GM18519 (cell line): ENCODE measurements at regions not wholly inside any gene's neighbourhood (a gene's known extent, or its start where the extent isn't known, plus 50 kb on each side); places are given as distances from the start of the nearest gene placed in this dataset.
"Not testable (repeated sequence)": the region's sequence is repeated elsewhere in the genome, so short reads cannot be mapped to it uniquely, and the experiment has no call there.

Experiments
- ATAC-seq: cut with Tn5 transposase; IDR thresholded peaks from one replicate; pipeline ENCODE4 v1.9.1; 2021; ENCODE audit warnings: mild to moderate bottlenecking, moderate library complexity; ENCODE audit not compliant: unreplicated experiment, low FRiP score

GRCh38 chr5:164230341-164230740 lies 724.9 kb downstream of the MAT2B start:
- no peak for ATAC-seq

GRCh38 chr5:164233791-164234190 lies 728.4 kb downstream of the MAT2B start:
- no peak for ATAC-seq

GRCh38 chr5:164234321-164234720 lies 728.9 kb downstream of the MAT2B start:
- ATAC-seq, result no peak

GRCh38 chr5:164235300-164235891 lies 730.0 kb downstream of the MAT2B start:
- no peak for ATAC-seq

GRCh38 chr5:164237486-164237885 lies 732.1 kb downstream of the MAT2B start:
- ATAC-seq, result no peak

- not testable (repeated sequence) for ATAC-seq
Measured at GRCh38 chr5:164251781-164252180, 746.4 kb downstream of the MAT2B start.

GRCh38 chr5:164253764-164254163 lies 748.3 kb downstream of the MAT2B start:
- no peak for ATAC-seq

- ATAC-seq, result no peak
Measured at GRCh38 chr5:164255598-164256213, 750.3 kb downstream of the MAT2B start.

- no peak for ATAC-seq
Measured at GRCh38 chr5:164256351-164256750, 750.9 kb downstream of the MAT2B start.

GRCh38 chr5:164256954-164257353 lies 751.5 kb downstream of the MAT2B start:
- no peak for ATAC-seq

GRCh38 chr5:164265566-164265965 lies 760.1 kb downstream of the MAT2B start:
- ATAC-seq, result no peak

GRCh38 chr5:164266571-164266970 lies 761.2 kb downstream of the MAT2B start:
- no peak for ATAC-seq

- peak; percentile 69 for ATAC-seq
Measured at GRCh38 chr5:164277720-164278119, 772.3 kb downstream of the MAT2B start.

GRCh38 chr5:164289526-164289925 lies 784.1 kb downstream of the MAT2B start:
- no peak for ATAC-seq

GRCh38 chr5:164296603-164297080 lies 791.2 kb downstream of the MAT2B start:
- no peak for ATAC-seq

- no peak for ATAC-seq
Measured at GRCh38 chr5:164298165-164298564, 792.7 kb downstream of the MAT2B start.

GRCh38 chr5:164300295-164300694 lies 794.9 kb downstream of the MAT2B start:
- ATAC-seq, result no peak

- no peak for ATAC-seq
Measured at GRCh38 chr5:164301136-164301535, 795.7 kb downstream of the MAT2B start.

- ATAC-seq, result no peak
Measured at GRCh38 chr5:164301708-164302107, 796.3 kb downstream of the MAT2B start.

- no peak for ATAC-seq
Measured at GRCh38 chr5:164302533-164303235, 797.3 kb downstream of the MAT2B start.

GRCh38 chr5:164303646-164304215 lies 798.3 kb downstream of the MAT2B start:
- no peak for ATAC-seq
